GM23338 (cell line): ENCODE measurements at regions not wholly inside any gene's neighbourhood (a gene's known extent, or its start where the extent isn't known, plus 50 kb on each side); places are given as distances from the start of the nearest gene placed in this dataset.

Source experiments
- CREB1 ChIP-seq: fragments of 250-450 bp; sonication (Bioruptor Pico); IDR thresholded peaks from 2 replicates; pipeline ENCODE4 v1.5.0; 2020; ENCODE audit warnings: low read depth, mild to moderate bottlenecking, moderate library complexity
- CTCF ChIP-seq, 2 experiments: fragments of 200-600 bp in 1 of 2; sonication (generic) in 1 of 2; conservative IDR thresholded peaks; 2 replicates each; pipeline versions ENCODE4 v1.5.1 to v1.6.1; 2016 to 2017; ENCODE audit warnings: antibody characterized with exemption in 2 of 2, low read depth in 2 of 2, mild to moderate bottlenecking in 2 of 2, moderate library complexity in 1 of 2
- EZH2 ChIP-seq: fragments of 200-600 bp; sonication (generic); IDR thresholded peaks from one replicate; pipeline ENCODE4 v1.8.0; 2017; ENCODE audit warnings: antibody characterized with exemption, mild to moderate bottlenecking, low read depth; ENCODE audit not compliant: unreplicated experiment
- EZH2phosphoT487 ChIP-seq: fragments of 200-600 bp; sonication (generic); IDR thresholded peaks from one replicate; pipeline ENCODE4 v1.8.1; 2018; ENCODE audit warnings: antibody characterized with exemption; ENCODE audit not compliant: unreplicated experiment
- NANOG ChIP-seq: IDR thresholded peaks from 2 replicates; pipeline ENCODE4 v1.6.1; 2016; ENCODE audit warnings: antibody characterized with exemption, borderline replicate concordance
- POLR2AphosphoS5 ChIP-seq: IDR thresholded peaks from 2 replicates; pipeline ENCODE4 v1.6.1; 2016; ENCODE audit warnings: antibody characterized with exemption, low read depth
- ZNF114 ChIP-seq: fragments of 250-450 bp; sonication (Bioruptor Pico); IDR thresholded peaks from 2 replicates; pipeline ENCODE4 v1.5.0; 2020; ENCODE audit warnings: mild to moderate bottlenecking, moderate library complexity
- TF ChIP-seq, protein P1 (sequence below): IDR thresholded peaks from one replicate; pipeline ENCODE4 v1.6.1; 2018; ENCODE audit warnings: antibody characterized with exemption; ENCODE audit not compliant: unreplicated experiment
- TF ChIP-seq, protein P2 (sequence below): fragments of 250-450 bp; sonication (Bioruptor Pico); IDR thresholded peaks from 2 replicates; pipeline ENCODE4 v1.5.0; 2020; ENCODE audit warnings: mild to moderate bottlenecking, moderate library complexity

DNA sequence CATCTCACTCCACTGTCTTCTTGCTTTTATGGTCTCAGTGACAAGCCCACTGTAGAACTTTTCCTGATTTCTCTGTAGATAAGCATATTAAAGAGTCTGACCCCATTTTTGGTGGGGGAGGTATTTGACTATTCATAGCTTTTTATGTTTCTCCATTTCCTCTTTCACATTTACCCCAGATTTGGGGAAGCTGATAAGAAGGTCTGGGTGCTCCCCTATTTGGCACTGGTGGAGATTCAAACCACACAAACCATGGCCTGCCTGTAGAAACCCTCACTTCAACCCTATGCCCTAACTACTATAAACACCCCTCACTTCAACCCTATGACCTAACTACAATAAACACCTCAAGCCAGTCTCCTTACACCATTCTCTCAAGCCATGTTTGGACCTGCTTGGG is 196.2 kb upstream of the SYNDIG1 start:
- TF ChIP-seq EZH2, result no peak
- TF ChIP-seq CTCF (conservative IDR thresholded peaks at IDR 0.05; ENCODE audit: low read depth in 2 of 2), result no peak
- TF ChIP-seq NANOG, result no peak
- no peak for TF ChIP-seq POLR2AphosphoS5
- TF ChIP-seq CREB1 (CRISPR knock-in tag), result no peak
- no peak for TF ChIP-seq ZNF114
- no peak for TF ChIP-seq EZH2phosphoT487
- TF ChIP-seq, protein P1, sequence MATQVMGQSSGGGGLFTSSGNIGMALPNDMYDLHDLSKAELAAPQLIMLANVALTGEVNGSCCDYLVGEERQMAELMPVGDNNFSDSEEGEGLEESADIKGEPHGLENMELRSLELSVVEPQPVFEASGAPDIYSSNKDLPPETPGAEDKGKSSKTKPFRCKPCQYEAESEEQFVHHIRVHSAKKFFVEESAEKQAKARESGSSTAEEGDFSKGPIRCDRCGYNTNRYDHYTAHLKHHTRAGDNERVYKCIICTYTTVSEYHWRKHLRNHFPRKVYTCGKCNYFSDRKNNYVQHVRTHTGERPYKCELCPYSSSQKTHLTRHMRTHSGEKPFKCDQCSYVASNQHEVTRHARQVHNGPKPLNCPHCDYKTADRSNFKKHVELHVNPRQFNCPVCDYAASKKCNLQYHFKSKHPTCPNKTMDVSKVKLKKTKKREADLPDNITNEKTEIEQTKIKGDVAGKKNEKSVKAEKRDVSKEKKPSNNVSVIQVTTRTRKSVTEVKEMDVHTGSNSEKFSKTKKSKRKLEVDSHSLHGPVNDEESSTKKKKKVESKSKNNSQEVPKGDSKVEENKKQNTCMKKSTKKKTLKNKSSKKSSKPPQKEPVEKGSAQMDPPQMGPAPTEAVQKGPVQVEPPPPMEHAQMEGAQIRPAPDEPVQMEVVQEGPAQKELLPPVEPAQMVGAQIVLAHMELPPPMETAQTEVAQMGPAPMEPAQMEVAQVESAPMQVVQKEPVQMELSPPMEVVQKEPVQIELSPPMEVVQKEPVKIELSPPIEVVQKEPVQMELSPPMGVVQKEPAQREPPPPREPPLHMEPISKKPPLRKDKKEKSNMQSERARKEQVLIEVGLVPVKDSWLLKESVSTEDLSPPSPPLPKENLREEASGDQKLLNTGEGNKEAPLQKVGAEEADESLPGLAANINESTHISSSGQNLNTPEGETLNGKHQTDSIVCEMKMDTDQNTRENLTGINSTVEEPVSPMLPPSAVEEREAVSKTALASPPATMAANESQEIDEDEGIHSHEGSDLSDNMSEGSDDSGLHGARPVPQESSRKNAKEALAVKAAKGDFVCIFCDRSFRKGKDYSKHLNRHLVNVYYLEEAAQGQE, result no peak
- TF ChIP-seq, protein P2, sequence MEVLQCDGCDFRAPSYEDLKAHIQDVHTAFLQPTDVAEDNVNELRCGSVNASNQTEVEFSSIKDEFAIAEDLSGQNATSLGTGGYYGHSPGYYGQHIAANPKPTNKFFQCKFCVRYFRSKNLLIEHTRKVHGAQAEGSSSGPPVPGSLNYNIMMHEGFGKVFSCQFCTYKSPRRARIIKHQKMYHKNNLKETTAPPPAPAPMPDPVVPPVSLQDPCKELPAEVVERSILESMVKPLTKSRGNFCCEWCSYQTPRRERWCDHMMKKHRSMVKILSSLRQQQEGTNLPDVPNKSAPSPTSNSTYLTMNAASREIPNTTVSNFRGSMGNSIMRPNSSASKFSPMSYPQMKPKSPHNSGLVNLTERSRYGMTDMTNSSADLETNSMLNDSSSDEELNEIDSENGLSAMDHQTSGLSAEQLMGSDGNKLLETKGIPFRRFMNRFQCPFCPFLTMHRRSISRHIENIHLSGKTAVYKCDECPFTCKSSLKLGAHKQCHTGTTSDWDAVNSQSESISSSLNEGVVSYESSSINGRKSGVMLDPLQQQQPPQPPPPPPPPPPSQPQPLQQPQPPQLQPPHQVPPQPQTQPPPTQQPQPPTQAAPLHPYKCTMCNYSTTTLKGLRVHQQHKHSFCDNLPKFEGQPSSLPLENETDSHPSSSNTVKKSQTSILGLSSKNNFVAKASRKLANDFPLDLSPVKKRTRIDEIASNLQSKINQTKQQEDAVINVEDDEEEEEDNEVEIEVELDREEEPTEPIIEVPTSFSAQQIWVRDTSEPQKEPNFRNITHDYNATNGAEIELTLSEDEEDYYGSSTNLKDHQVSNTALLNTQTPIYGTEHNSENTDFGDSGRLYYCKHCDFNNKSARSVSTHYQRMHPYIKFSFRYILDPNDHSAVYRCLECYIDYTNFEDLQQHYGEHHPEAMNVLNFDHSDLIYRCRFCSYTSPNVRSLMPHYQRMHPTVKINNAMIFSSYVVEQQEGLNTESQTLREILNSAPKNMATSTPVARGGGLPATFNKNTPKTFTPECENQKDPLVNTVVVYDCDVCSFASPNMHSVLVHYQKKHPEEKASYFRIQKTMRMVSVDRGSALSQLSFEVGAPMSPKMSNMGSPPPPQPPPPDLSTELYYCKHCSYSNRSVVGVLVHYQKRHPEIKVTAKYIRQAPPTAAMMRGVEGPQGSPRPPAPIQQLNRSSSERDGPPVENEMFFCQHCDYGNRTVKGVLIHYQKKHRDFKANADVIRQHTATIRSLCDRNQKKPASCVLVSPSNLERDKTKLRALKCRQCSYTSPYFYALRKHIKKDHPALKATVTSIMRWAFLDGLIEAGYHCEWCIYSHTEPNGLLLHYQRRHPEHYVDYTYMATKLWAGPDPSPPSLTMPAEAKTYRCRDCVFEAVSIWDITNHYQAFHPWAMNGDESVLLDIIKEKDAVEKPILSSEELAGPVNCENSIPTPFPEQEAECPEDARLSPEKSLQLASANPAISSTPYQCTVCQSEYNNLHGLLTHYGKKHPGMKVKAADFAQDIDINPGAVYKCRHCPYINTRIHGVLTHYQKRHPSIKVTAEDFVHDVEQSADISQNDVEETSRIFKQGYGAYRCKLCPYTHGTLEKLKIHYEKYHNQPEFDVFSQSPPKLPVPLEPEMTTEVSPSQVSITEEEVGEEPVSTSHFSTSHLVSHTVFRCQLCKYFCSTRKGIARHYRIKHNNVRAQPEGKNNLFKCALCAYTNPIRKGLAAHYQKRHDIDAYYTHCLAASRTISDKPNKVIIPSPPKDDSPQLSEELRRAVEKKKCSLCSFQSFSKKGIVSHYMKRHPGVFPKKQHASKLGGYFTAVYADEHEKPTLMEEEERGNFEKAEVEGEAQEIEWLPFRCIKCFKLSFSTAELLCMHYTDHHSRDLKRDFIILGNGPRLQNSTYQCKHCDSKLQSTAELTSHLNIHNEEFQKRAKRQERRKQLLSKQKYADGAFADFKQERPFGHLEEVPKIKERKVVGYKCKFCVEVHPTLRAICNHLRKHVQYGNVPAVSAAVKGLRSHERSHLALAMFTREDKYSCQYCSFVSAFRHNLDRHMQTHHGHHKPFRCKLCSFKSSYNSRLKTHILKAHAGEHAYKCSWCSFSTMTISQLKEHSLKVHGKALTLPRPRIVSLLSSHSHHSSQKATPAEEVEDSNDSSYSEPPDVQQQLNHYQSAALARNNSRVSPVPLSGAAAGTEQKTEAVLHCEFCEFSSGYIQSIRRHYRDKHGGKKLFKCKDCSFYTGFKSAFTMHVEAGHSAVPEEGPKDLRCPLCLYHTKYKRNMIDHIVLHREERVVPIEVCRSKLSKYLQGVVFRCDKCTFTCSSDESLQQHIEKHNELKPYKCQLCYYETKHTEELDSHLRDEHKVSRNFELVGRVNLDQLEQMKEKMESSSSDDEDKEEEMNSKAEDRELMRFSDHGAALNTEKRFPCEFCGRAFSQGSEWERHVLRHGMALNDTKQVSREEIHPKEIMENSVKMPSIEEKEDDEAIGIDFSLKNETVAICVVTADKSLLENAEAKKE (CRISPR knock-in tag), result no peak
